ENCODE measurements at regions not wholly inside any gene's neighbourhood (a gene's known extent, or its start where the extent isn't known, plus 50 kb on each side); places are given as distances from the start of the nearest gene placed in this dataset.

GRCh38 chr2:239502430-239503186, 101.8 kb upstream of the HDAC4 start:
- Histone ChIP-seq H3K9me3 (replicated peaks in 1 of 11) (peaks cover 0 to 3% (median 0%) of the 10 kb centered on the region in 11 experiments; a peak in 2 of 22 replicates), H3K4me1 (peaks cover 56 to 74% (median 64%) of the 10 kb centered on the region in 10 experiments), H3K4me2 (peak overlapping the region; percentile 41 to 84 (median 65); a peak in 20 of 22 replicates), H3K9ac (no peak overlapping the region), H3K4me3 (no peak overlapping the region), H4K20me1 (no peaks in the 10 kb centered on the region), H3K27me3 (no peaks in the 10 kb centered on the region), H3K36me3 (no peaks in the 10 kb centered on the region), H3K27ac (no peak overlapping the region)
- TF ChIP-seq Cebpa-rat (IDR thresholded peaks at IDR 0.05) = no peak

- H3K27me3 ChIP-seq = no peaks in the 10 kb centered on the region
- H3K27ac ChIP-seq = peak overlapping the region in 1 of 11 experiments; percentile 39; a peak in 1 of 22 replicates
- H3K4me1 ChIP-seq = peaks cover 38 to 56% (median 47%) of the 10 kb centered on the region in 10 experiments
- H3K9me3 ChIP-seq (replicated peaks in 1 of 11) = peaks cover 6 to 14% (median 12%) of the 10 kb centered on the region in 11 experiments; a peak in 21 of 22 replicates
- H3K36me3 ChIP-seq = no peaks in the 10 kb centered on the region
- peak in 1 of 11 experiments; percentile 53; a peak in 1 of 22 replicates for TF ChIP-seq Cebpa-rat (IDR thresholded peaks at IDR 0.05)
- no peak overlapping the region for H3K4me3 ChIP-seq
- H3K9ac ChIP-seq = no peak overlapping the region
- peak overlapping the region; percentile 41 to 84 (median 65); a peak in 18 of 22 replicates for H3K4me2 ChIP-seq
- H4K20me1 ChIP-seq = no peaks in the 10 kb centered on the region
These were observed 100.0 kb upstream of the HDAC4 start for GRCh38 chr2:239500574-239501550.

- H3K9ac ChIP-seq = no peak overlapping the region
- no peak for TF ChIP-seq Cebpa-rat (IDR thresholded peaks at IDR 0.05)
- H3K4me2 ChIP-seq = peak overlapping the region in 5 of 11 experiments; percentile 53 to 66 (median 60); a peak in 9 of 22 replicates
- no peaks in the 10 kb centered on the region for H4K20me1 ChIP-seq
- peaks cover 29 to 47% (median 38%) of the 10 kb centered on the region in 10 experiments for H3K4me1 ChIP-seq
- H3K27ac ChIP-seq = peak overlapping the region in 1 of 11 experiments; percentile 39; a peak in 1 of 22 replicates
- no peaks in the 10 kb centered on the region for H3K27me3 ChIP-seq
- no peak overlapping the region for H3K4me3 ChIP-seq
- peaks cover 6 to 14% (median 12%) of the 10 kb centered on the region in 11 experiments; a peak in 21 of 22 replicates for H3K9me3 ChIP-seq (replicated peaks in 1 of 11)
- no peaks in the 10 kb centered on the region for H3K36me3 ChIP-seq
These were observed 99.1 kb upstream of the HDAC4 start for GRCh38 chr2:239499726-239500573.

GRCh38 chr2:239498981-239499634, 98.3 kb upstream of the HDAC4 start:
- Histone ChIP-seq H3K4me1 (peaks cover 23 to 39% (median 32%) of the 10 kb centered on the region in 10 experiments), H3K9me3 (replicated peaks in 1 of 11) (peaks cover 6 to 14% (median 12%) of the 10 kb centered on the region in 11 experiments; a peak in 21 of 22 replicates), H4K20me1 (no peaks in the 10 kb centered on the region), H3K36me3 (no peaks in the 10 kb centered on the region), H3K4me2 (no peak overlapping the region), H3K9ac (no peak overlapping the region), H3K4me3 (no peak overlapping the region), H3K27me3 (no peaks in the 10 kb centered on the region), H3K27ac (no peak overlapping the region)
- no peak for TF ChIP-seq Cebpa-rat (IDR thresholded peaks at IDR 0.05)

- Histone ChIP-seq H3K36me3 (no peaks in the 10 kb centered on the region), H3K4me2 (no peak overlapping the region), H3K4me1 (peaks cover 23 to 34% (median 30%) of the 10 kb centered on the region in 10 experiments), H3K9me3 (replicated peaks in 1 of 11) (peaks cover 6 to 14% (median 12%) of the 10 kb centered on the region in 11 experiments; a peak in 21 of 22 replicates), H3K27ac (no peak overlapping the region), H3K27me3 (no peaks in the 10 kb centered on the region), H3K9ac (no peak overlapping the region), H4K20me1 (no peaks in the 10 kb centered on the region), H3K4me3 (no peak overlapping the region)
- no peak for TF ChIP-seq Cebpa-rat (IDR thresholded peaks at IDR 0.05)
These were observed 97.8 kb upstream of the HDAC4 start for GRCh38 chr2:239498576-239498975.

- Histone ChIP-seq H4K20me1 (no peaks in the 10 kb centered on the region), H3K27ac (no peak overlapping the region), H3K9ac (no peak overlapping the region), H3K4me2 (no peak overlapping the region), H3K27me3 (no peaks in the 10 kb centered on the region), H3K4me1 (peaks cover 5 to 24% (median 15%) of the 10 kb centered on the region in 10 experiments; a peak in 15 of 20 replicates), H3K4me3 (no peak overlapping the region), H3K9me3 (replicated peaks in 1 of 11) (peaks cover 6 to 14% (median 12%) of the 10 kb centered on the region in 11 experiments; a peak in 21 of 22 replicates), H3K36me3 (no peaks in the 10 kb centered on the region)
- no peak for TF ChIP-seq Cebpa-rat (IDR thresholded peaks at IDR 0.05)
These were observed 95.9 kb upstream of the HDAC4 start for GRCh38 chr2:239496700-239497099.

GRCh38 chr2:239495791-239496233, 95.0 kb upstream of the HDAC4 start:
- no peak for TF ChIP-seq Cebpa-rat (IDR thresholded peaks at IDR 0.05)
- H3K4me2 ChIP-seq = no peak overlapping the region
- peaks cover 6 to 14% (median 12%) of the 10 kb centered on the region in 11 experiments; a peak in 21 of 22 replicates for H3K9me3 ChIP-seq (replicated peaks in 1 of 11)
- no peaks in the 10 kb centered on the region for H4K20me1 ChIP-seq
- H3K9ac ChIP-seq = no peak overlapping the region
- H3K4me3 ChIP-seq = no peak overlapping the region
- no peak overlapping the region for H3K27ac ChIP-seq
- no peaks in the 10 kb centered on the region for H3K27me3 ChIP-seq
- peaks cover 0 to 15% (median 6%) of the 10 kb centered on the region in 10 experiments; a peak in 11 of 20 replicates for H3K4me1 ChIP-seq
- no peaks in the 10 kb centered on the region for H3K36me3 ChIP-seq

GRCh38 chr2:239495175-239495574, 94.4 kb upstream of the HDAC4 start:
- Histone ChIP-seq H3K4me1 (peaks cover 0 to 9% (median under 1%) of the 10 kb centered on the region in 10 experiments; a peak in 6 of 20 replicates), H3K9ac (no peak overlapping the region), H3K36me3 (no peaks in the 10 kb centered on the region), H4K20me1 (no peaks in the 10 kb centered on the region), H3K4me3 (no peak overlapping the region), H3K4me2 (no peak overlapping the region), H3K27ac (no peak overlapping the region), H3K27me3 (no peaks in the 10 kb centered on the region), H3K9me3 (replicated peaks in 1 of 11) (peaks cover 6 to 14% (median 12%) of the 10 kb centered on the region in 11 experiments; a peak in 21 of 22 replicates)
- no peak for TF ChIP-seq Cebpa-rat (IDR thresholded peaks at IDR 0.05)
